GM19438 (cell line): ENCODE measurements at regions not wholly inside any gene's neighbourhood (a gene's known extent, or its start where the extent isn't known, plus 50 kb on each side); places are given as distances from the start of the nearest gene placed in this dataset.

Experiments used
- ATAC-seq: cut with Tn5 transposase; IDR thresholded peaks from one replicate; pipeline ENCODE4 v1.9.1; 2021; ENCODE audit warnings: low read depth; ENCODE audit not compliant: unreplicated experiment

- no peak for ATAC-seq
Observed at GRCh38 chr11:70519117-70519516, 120.8 kb downstream of the CTTN start.

- ATAC-seq, result no peak
Observed at GRCh38 chr11:70521475-70522308, 123.4 kb downstream of the CTTN start.

DNA sequence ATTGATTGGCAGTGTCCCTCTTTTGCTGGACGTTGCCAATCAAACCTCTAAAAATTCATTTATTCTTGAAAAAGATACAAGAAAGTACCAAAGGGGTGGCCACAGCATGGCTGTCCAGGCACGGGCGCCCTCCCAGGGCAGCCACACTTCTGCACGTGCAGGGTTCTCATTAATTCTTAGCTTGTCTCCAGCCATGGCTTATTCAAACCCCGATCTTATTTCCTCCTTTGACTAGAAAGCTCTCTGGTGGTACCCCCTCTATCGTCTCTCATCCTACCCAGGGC is 123.9 kb downstream of the CTTN start:
- no peak for ATAC-seq

GRCh38 chr11:70522593-70523311 is 124.4 kb downstream of the CTTN start:
- ATAC-seq, result no peak

- no peak for ATAC-seq
Observed at GRCh38 chr11:70523384-70524095, 125.2 kb downstream of the CTTN start.

- ATAC-seq, result no peak
Observed at GRCh38 chr11:70524096-70524922, 126.0 kb downstream of the CTTN start.

DNA sequence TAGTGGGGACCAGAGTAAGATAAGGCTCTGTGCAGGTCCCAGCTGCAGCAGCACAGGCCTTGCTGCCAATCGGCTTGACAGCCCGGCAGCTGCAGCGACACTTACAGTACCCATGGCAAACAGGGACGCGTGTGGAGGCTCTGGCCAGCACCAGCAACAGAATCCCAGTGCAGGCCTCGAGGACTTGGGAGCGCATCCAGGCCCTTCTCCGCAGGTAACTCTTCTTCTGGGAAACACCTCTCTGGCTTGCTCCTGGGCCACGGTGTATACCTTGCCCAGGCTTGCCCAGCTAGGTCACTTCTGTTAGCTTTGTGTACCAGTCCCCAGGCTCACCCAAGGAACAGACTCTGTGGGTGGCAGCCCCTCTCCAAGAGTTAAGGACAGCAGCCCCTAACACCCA is 126.7 kb downstream of the CTTN start:
- no peak for ATAC-seq

- ATAC-seq, result no peak
Observed at GRCh38 chr11:70525466-70525865, 127.1 kb downstream of the CTTN start.

- no peak for ATAC-seq
Observed at GRCh38 chr11:70526116-70527045, 128.1 kb downstream of the CTTN start.

GRCh38 chr11:70527046-70527395 is 128.7 kb downstream of the CTTN start:
- ATAC-seq, result no peak

GRCh38 chr11:70527429-70528045 is 129.2 kb downstream of the CTTN start:
- ATAC-seq, result no peak

GRCh38 chr11:70528046-70528793 is 129.9 kb downstream of the CTTN start:
- ATAC-seq, result no peak

DNA sequence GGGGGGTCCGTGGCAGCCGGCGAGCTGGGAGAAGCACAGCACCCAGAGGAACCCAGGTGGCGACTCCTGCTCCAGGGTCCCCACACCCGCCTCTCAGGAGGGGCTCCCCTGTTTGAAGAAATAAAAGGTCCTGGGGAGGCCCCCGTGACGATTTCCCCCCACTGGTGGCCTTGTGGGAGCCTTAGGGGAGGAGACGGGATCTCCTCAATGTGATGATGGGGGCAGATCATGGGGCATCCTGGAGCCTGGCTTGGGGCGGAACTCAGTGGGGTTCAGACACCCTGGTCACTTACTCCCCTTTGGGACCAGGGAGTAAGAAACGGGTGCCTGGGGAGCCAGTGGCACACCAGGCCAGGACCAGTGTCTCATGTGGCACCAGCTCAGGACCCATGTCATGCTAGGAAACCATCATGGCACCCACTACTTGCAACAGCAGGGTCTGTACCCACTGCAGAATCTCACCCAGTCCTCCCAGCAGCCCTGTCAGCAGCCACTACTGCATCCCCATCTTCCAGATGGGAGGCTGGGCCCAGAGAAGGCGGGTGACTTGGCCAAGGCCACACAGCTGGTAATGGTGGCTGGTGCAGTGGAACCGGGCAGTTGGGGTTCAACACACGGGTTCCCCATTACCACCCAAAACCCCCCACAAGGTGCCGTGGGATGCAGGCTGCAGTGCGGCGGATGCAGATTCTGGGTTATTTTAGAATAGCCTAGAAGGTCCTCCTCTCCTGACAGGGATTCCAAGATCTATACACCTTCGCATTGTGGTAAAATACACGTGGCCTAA is 130.7 kb downstream of the CTTN start:
- no peak for ATAC-seq

DNA sequence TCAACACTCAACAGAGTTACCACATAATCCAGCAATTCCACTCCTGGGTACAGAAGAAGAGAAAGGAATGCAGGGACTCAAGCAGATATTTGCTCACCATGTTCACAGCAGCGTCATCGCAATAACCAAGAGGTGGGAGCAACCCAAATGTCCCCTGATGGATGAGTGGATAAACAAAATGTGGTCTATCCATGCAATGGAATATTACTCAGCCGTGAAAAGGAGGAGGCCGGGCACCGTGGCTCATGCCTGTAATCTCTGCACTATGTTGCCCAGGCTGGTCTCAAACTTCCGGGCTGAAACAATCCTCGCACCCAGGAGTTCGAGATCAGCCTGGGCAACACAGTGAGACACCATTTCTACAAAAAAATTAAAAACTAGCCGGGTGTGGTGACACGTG is 131.7 kb downstream of the CTTN start:
- no peak for ATAC-seq

- ATAC-seq, result no peak
Observed at GRCh38 chr11:70530629-70531185, 132.4 kb downstream of the CTTN start.

GRCh38 chr11:70531281-70532065 is 133.1 kb downstream of the CTTN start:
- ATAC-seq, result no peak

- no peak for ATAC-seq
Observed at GRCh38 chr11:70532066-70532440, 133.7 kb downstream of the CTTN start.
